ENCODE measurements at regions not wholly inside any gene's neighbourhood (a gene's known extent, or its start where the extent isn't known, plus 50 kb on each side); places are given as distances from the start of the nearest gene placed in this dataset.

GRCh38 chr7:68955656-68956055 lies 642.6 kb upstream of the AUTS2 start:
- WGBS, 2 experiments (ENCODE audit: extremely low coverage in 2 of 2, insufficient read length in 1 of 2) = no CpG with 5 or more reads among the region's 4 CpGs
- intact Hi-C loops (cut with micrococcal nuclease) = no loop called here
- BruUV-seq (replicated peaks) = no TSS peak

More at GRCh38 chr7:68955656-68956055, 642.6 kb upstream of the AUTS2 start:
- no peaks in the 10 kb centered on the region for H3K9me1 ChIP-seq (ENCODE audit: insufficient read depth, low read length)
- H4K5ac ChIP-seq (ENCODE audit: low read depth, low read length) = no peak overlapping the region
- H3K18ac ChIP-seq (ENCODE audit: low read depth, low read length) = no peak overlapping the region
- no peak overlapping the region for H4K8ac ChIP-seq (ENCODE audit: low read depth in 2 of 2, low read length in 2 of 2)
- H3K23ac ChIP-seq (ENCODE audit: low read depth, low read length) = no peak overlapping the region
- no peaks in the 10 kb centered on the region for H3K36me3 ChIP-seq (ENCODE audit: control insufficient read depth, insufficient read depth, low read length)
- H4K20me1 ChIP-seq (ENCODE audit: insufficient read depth, low read length) = no peaks in the 10 kb centered on the region
- H3K4me1 ChIP-seq (ENCODE audit: control insufficient read depth, insufficient read depth, low read length) = no peaks in the 10 kb centered on the region
- no peak overlapping the region for H2AFZ ChIP-seq (replicated peaks; ENCODE audit: low read length, poor library complexity)
- no peak overlapping the region for H3K14ac ChIP-seq (replicated peaks; ENCODE audit: low read depth, low read length)
- H3K9ac ChIP-seq (ENCODE audit: low read depth, low read length) = no peak overlapping the region
- H3K9me3 ChIP-seq (ENCODE audit: control insufficient read depth, insufficient read depth, low read length) = peaks cover 5% of the 10 kb centered on the region
- POLR2A ChIA-PET (ENCODE audit: unreplicated experiment) = no interaction called here
- H2BK120ac ChIP-seq (ENCODE audit: low read depth, low read length) = no peak overlapping the region
- H2AK9ac ChIP-seq (replicated peaks; ENCODE audit: low read depth, low read length, poor library complexity) = no peak overlapping the region
- no peak overlapping the region for H3K4me2 ChIP-seq (ENCODE audit: low read depth, low read length)
- ATAC-seq (ENCODE audit: low read depth) = no peak
- no peak overlapping the region for H2BK20ac ChIP-seq (ENCODE audit: low read depth, low read length)
- no peak overlapping the region for H4K91ac ChIP-seq (ENCODE audit: insufficient read depth, low read depth, low read length)
- in situ Hi-C loops (cut with MboI; ENCODE audit: low sequenced_read_pairs) (no loop called here), dilution Hi-C loops (cut with HindIII; ENCODE audit: low sequenced_read_pairs, unreplicated experiment) (no loop called here)
- H3K56ac ChIP-seq (ENCODE audit: extremely low read depth, insufficient read depth, low read length) = no peak overlapping the region
- TF ChIP-seq BHLHE40 (IDR thresholded peaks at IDR 0.05; ENCODE audit: low read depth, low read length) (no peak), POLR2A (IDR thresholded peaks at IDR 0.05; ENCODE audit: low read depth, low read length) (no peak), RCOR1 (IDR thresholded peaks at IDR 0.05; ENCODE audit: insufficient replicate concordance, low read length) (no peak), NFE2L2 (IDR thresholded peaks at IDR 0.05; ENCODE audit: low read depth, low read length) (no peak), MXI1 (IDR thresholded peaks at IDR 0.05; ENCODE audit: borderline replicate concordance, low read depth, low read length) (no peak), FOS (IDR thresholded peaks at IDR 0.05; ENCODE audit: low read depth, low read length) (no peak), CHD1 (IDR thresholded peaks at IDR 0.05; ENCODE audit: low read depth, low read length) (no peak), MAZ (IDR thresholded peaks at IDR 0.05; ENCODE audit: borderline replicate concordance, low read depth, low read length) (no peak), MAFK (IDR thresholded peaks at IDR 0.05; ENCODE audit: low read depth, low read length) (no peak), CEBPB (IDR thresholded peaks at IDR 0.05; ENCODE audit: low read depth, low read length) (no peak), SMC3 (IDR thresholded peaks at IDR 0.05; ENCODE audit: low read depth, low read length) (no peak), CTCF (conservative IDR thresholded peaks at IDR 0.05; ENCODE audit: low read depth, low read length) (no peak), USF2 (IDR thresholded peaks at IDR 0.05; ENCODE audit: low read depth, low read length) (no peak), RAD21 (IDR thresholded peaks at IDR 0.05; ENCODE audit: low read length) (no peak), RFX5 (IDR thresholded peaks at IDR 0.05; ENCODE audit: low read depth, low read length) (no peak), ELK1 (IDR thresholded peaks at IDR 0.05; ENCODE audit: borderline replicate concordance, low read depth, low read length) (no peak)
- no peak overlapping the region for H2BK15ac ChIP-seq (ENCODE audit: low read depth, low read length)
- CTCF ChIA-PET = no interaction called here
- no peak overlapping the region for H3K4ac ChIP-seq (ENCODE audit: low read depth, low read length)
- DNase-seq = no peak
- H3K27me3 ChIP-seq (ENCODE audit: control insufficient read depth, insufficient read depth, low read length) = no peaks in the 10 kb centered on the region
- no peak overlapping the region for H2AK5ac ChIP-seq (ENCODE audit: low read depth, low read length)
- no peak overlapping the region for H3K27ac ChIP-seq (ENCODE audit: insufficient read depth, low read length)
- H3K79me1 ChIP-seq (ENCODE audit: low read depth in 1 of 2, low read length in 2 of 2) = no peaks in the 10 kb centered on the region
- H3K4me3 ChIP-seq (ENCODE audit: insufficient read depth, low read depth, low read length) = no peak overlapping the region
- no peak overlapping the region for H2BK5ac ChIP-seq (ENCODE audit: low read depth, low read length, poor library complexity, severe bottlenecking)

All from IMR-90 (cell line).